Bronchial epithelial cell (primary cell): ENCODE measurements at regions not wholly inside any gene's neighbourhood (a gene's known extent, or its start where the extent isn't known, plus 50 kb on each side); places are given as distances from the start of the nearest gene placed in this dataset.
A peak's percentile ranks its signal among the peaks of the same experiment; 100 is the strongest.
"Not testable (repeated sequence)": the region's sequence is repeated elsewhere in the genome, so short reads cannot be mapped to it uniquely, and the experiment has no call there.

Experiments used
- DNase-seq: peaks from one replicate; pipeline ENCODE4 v3.0.0-alpha.2; 2010; ENCODE audit warnings: low read depth
- FAIRE-seq: peaks from 2 replicates; lab custom pipeline; 2011; peaks lifted over from hg19 to GRCh38; lab: Jason Lieb, UNC
- H3K27me3 ChIP-seq: 2 replicates; pipeline ENCODE4 v1.5.1; 2011; ENCODE audit warnings: low read length; ENCODE audit not compliant: control insufficient read depth, insufficient read depth
- H3K36me3 ChIP-seq: 2 replicates; pipeline ENCODE4 v1.5.1; 2011; ENCODE audit warnings: low read length; ENCODE audit not compliant: control insufficient read depth, insufficient read depth
- H3K4me3 ChIP-seq: 2 replicates; pipeline ENCODE4 v1.5.1; 2011; ENCODE audit warnings: mild to moderate bottlenecking, low read depth, low read length, control low read depth
- TF ChIP-seq, protein P1 (sequence below): IDR thresholded peaks from 2 replicates; pipeline ENCODE4 v1.5.1; 2011; ENCODE audit warnings: mild to moderate bottlenecking, moderate library complexity, low read length, control low read depth, inconsistent platforms; ENCODE audit not compliant: insufficient read depth, severe bottlenecking

DNA sequence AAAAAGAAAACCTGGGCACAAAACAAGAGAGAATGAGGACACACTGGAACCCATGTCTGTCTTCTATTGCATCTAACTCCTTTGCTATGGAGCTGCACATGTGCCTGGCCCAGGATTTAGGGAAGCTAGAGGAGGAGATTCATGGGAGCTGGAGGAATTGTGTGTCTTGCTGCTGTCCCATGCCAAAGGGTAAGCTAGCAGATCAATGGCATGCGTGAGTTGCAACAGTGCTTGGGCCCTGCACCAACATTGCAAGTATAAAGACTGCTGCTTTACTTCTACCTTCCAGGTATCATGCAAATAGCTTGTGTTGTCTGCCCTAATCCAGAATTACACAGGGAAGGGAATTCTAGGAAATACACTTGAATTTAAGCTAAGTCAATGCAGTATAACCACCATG lies 196.4 kb upstream of the IGF1 start:
- no peak overlapping the region for H3K4me3 ChIP-seq
- FAIRE-seq (no peak), DNase-seq (no peak)
- no peaks in the 10 kb centered on the region for H3K27me3 ChIP-seq
- no peaks in the 10 kb centered on the region for H3K36me3 ChIP-seq
- TF ChIP-seq, protein P1, sequence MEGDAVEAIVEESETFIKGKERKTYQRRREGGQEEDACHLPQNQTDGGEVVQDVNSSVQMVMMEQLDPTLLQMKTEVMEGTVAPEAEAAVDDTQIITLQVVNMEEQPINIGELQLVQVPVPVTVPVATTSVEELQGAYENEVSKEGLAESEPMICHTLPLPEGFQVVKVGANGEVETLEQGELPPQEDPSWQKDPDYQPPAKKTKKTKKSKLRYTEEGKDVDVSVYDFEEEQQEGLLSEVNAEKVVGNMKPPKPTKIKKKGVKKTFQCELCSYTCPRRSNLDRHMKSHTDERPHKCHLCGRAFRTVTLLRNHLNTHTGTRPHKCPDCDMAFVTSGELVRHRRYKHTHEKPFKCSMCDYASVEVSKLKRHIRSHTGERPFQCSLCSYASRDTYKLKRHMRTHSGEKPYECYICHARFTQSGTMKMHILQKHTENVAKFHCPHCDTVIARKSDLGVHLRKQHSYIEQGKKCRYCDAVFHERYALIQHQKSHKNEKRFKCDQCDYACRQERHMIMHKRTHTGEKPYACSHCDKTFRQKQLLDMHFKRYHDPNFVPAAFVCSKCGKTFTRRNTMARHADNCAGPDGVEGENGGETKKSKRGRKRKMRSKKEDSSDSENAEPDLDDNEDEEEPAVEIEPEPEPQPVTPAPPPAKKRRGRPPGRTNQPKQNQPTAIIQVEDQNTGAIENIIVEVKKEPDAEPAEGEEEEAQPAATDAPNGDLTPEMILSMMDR, result no peak

DNA sequence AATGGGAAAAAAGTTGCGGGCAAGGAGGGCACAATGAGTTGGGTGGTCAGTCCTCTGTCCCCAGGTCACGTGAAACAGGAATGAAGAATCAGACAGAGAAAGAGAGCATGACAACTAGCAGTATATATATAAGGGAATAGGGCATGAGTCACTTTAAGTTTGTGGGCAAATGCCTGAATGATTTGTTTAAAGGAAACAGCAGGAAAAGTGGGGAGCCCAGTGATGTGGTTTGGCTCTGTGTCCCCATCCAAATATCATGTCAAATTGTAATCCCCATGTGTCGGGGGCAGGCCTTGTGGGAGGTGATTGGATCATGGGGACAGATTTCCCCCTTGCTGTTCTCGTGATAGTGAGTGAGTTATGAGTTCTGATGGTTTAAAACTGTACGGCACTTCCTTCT lies 195.3 kb upstream of the IGF1 start:
- no peaks in the 10 kb centered on the region for H3K36me3 ChIP-seq
- TF ChIP-seq, protein P1, result no peak
- H3K4me3 ChIP-seq, result no peak overlapping the region
- no peaks in the 10 kb centered on the region for H3K27me3 ChIP-seq
- no peak for DNase-seq
- no peak for FAIRE-seq

DNA sequence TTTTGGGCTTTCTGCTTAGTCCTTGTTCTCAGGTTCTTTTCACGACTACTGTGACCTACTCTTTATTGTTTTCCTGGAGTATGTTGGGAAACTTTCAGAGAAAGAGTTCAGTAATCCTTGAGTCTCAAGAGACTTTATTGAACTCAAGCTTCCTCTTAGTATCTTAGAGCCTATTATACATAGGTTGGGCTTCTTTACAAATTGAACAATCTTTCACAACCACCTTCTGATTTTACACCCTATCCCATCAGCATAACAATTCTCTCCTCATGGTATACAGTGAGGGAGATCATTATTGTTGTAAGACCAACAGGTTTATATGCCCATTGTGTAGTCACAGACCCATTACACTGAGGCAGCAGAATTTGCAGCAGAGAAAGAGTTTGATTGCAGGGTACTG lies 193.2 kb upstream of the IGF1 start:
- Histone ChIP-seq H3K36me3 (no peaks in the 10 kb centered on the region), H3K4me3 (no peak overlapping the region), H3K27me3 (no peaks in the 10 kb centered on the region)
- DNase-seq (no peak), FAIRE-seq (no peak)
- TF ChIP-seq, protein P1, result no peak

DNA sequence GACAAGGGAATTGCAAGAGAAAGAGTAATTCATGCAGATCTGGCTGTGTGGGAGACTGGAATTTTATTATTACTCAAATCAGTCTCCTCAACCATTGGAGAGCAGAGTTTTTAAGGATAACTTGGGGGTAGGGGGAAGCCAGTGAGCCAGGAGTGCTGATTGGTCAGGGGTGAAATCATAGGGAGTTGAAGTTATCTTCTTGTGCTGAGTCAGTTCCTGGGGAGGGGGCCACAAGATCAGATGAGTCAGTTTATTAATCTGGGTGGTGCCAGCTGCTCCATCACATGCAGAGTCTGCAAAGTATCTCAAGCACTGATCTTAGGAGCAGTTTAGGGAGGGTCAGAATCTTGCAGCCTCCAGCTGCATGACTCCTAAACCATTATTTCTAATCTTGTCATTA lies 191.8 kb upstream of the IGF1 start:
- FAIRE-seq, H3K4me3 ChIP-seq, DNase-seq, H3K36me3 ChIP-seq, H3K27me3 ChIP-seq: not testable (repeated sequence)

DNA sequence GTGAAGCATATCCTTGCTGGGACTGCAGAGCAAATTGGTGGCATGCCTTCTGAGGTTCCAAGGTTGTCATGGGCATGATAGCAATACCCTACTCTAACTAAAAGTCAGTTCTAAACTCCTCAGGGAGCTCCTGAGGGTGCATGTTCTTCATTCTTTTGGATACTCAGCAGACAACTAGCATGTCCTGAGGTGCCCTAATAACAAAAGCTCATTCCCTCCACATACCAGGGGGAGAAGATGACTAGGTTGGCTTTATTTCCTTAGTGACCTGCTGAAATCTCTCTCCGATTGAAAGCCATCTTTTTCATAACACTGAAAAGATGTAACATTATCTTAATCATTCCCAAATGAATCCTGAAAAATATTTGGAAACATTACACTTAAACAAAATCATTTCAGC lies 188.7 kb upstream of the IGF1 start:
- DNase-seq, result no peak
- FAIRE-seq, result no peak
- Histone ChIP-seq H3K4me3 (no peak overlapping the region), H3K36me3 (no peaks in the 10 kb centered on the region), H3K27me3 (no peaks in the 10 kb centered on the region)
- TF ChIP-seq, protein P1, result no peak

DNA sequence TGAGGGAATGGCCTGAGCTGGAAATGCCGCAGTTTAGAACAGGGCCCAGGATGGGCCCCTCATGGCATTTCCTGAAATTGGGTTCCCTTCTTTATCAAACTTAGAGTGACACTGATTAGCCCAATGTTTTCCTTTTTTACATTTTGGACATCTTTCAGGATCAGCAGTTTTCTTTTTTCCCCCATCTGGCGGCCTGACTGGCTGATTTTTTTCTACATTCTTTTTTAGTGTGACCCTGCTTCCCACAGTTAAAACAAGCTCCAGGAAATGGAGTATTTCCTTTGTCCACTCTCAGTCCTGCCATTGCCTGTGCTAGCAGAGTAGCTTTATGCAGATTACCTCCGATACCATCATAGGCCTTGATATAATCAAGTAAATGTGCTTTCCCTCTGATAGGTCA lies 185.8 kb upstream of the IGF1 start:
- H3K27me3 ChIP-seq, H3K36me3 ChIP-seq, H3K4me3 ChIP-seq, FAIRE-seq, DNase-seq: not testable (repeated sequence)

DNA sequence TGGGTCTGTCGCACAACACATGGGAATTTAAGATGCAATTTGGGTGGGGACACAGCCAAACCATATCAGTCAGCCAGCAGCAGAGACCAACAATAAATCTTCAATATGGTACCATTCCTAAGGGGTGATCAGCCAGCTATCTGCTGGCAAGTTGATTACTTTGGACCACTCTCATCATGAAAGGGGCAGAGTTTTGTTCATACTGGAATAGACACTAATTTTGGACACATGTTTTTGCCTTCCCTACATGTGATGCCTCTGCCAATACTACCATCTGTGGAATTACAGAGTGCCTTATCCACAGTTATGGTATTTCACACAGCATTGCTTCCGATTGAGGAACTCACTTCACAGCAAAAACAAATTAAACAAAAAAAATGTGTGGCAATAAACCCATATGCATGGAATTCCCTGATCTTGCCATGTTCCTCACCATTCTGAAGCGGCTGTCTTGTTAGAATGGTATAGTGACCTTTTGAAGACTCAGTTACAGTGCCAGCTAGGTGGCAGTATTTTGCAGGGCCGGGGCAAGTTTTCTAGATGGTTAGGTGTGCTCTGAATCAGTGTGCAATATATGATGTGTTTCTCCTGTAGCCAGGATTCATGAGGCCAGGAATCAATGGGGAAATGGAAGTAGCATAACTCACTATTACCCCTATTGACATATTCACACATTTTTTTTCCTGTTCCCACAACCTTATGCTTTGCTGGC lies 179.0 kb upstream of the IGF1 start:
- no peak overlapping the region for H3K4me3 ChIP-seq
- H3K27me3 ChIP-seq, result no peaks in the 10 kb centered on the region
- no peaks in the 10 kb centered on the region for H3K36me3 ChIP-seq
- FAIRE-seq (peak; percentile 18), DNase-seq (no peak)
- TF ChIP-seq, protein P1, result peak; percentile 7
